Caco-2 (cell line): ENCODE measurements at regions not wholly inside any gene's neighbourhood (a gene's known extent, or its start where the extent isn't known, plus 50 kb on each side); places are given as distances from the start of the nearest gene placed in this dataset.

Experiments used
- BruUV-seq: library from RNA; stranded (reverse); fragments of 400-500 nt; replicated peaks from 2 replicates; lab custom pipeline; 2021; lab: Mats Ljungman, UMichigan
- CTCF ChIA-PET: fragments of 300-600 bp; sonication (Branson Sonifier 250); formaldehyde crosslinking; loops from one replicate; lab custom pipeline; 2022; ENCODE audit warnings: antibody characterized with exemption; lab: Charles Lee
- POLR2A ChIA-PET: fragments of 300-600 bp; sonication (Branson Sonifier 250); formaldehyde crosslinking; loops from one replicate; lab custom pipeline; 2022; ENCODE audit warnings: antibody characterized with exemption; lab: Charles Lee
- DNase-seq, 2 experiments: peaks; one replicate each; pipeline versions ENCODE4 v3.0.0 to v3.0.0-alpha.2; 2020 to 2022
- H3K27me3 ChIP-seq: replicated peaks from 2 replicates; pipeline ENCODE4 v1.6.0; 2011; ENCODE audit warnings: low read length; ENCODE audit not compliant: control insufficient read depth, insufficient read depth
- H3K36me3 ChIP-seq: 2 replicates; pipeline ENCODE4 v1.5.1; 2011; ENCODE audit warnings: low read length; ENCODE audit not compliant: control insufficient read depth, insufficient read depth
- H3K4me1 ChIP-seq: fragments of 250-450 bp; sonication (Bioruptor Pico); 2 replicates; pipeline ENCODE4 v1.5.1; 2020; ENCODE audit warnings: mild to moderate bottlenecking
- H3K4me3 ChIP-seq: 2 replicates; pipeline ENCODE4 v1.5.1; 2011; ENCODE audit warnings: low read depth, mild to moderate bottlenecking, control low read depth, low read length
- H3K9me3 ChIP-seq: fragments of 250-450 bp; sonication (Bioruptor Pico); 2 replicates; pipeline ENCODE4 v1.5.1; 2020; ENCODE audit warnings: mild to moderate bottlenecking, moderate library complexity
- H3K27ac Mint-ChIP-seq: one replicate; pipeline ENCODE4 v1.8.0; 2022; ENCODE audit warnings: mixed read lengths; ENCODE audit not compliant: unreplicated experiment
- H3K27me3 Mint-ChIP-seq: one replicate; pipeline ENCODE4 v1.8.0; 2022; ENCODE audit warnings: mixed read lengths; ENCODE audit not compliant: insufficient read depth, unreplicated experiment
- H3K36me3 Mint-ChIP-seq: one replicate; pipeline ENCODE4 v1.8.0; 2022; ENCODE audit warnings: mild to moderate bottlenecking, mixed read lengths; ENCODE audit not compliant: insufficient read depth, unreplicated experiment
- H3K4me1 Mint-ChIP-seq: one replicate; pipeline ENCODE4 v1.8.0; 2022; ENCODE audit warnings: low read depth, mixed read lengths; ENCODE audit not compliant: unreplicated experiment
- H3K4me3 Mint-ChIP-seq: one replicate; pipeline ENCODE4 v1.8.0; 2022; ENCODE audit warnings: mild to moderate bottlenecking, moderate library complexity, mixed read lengths; ENCODE audit not compliant: unreplicated experiment
- H3K9me3 Mint-ChIP-seq: one replicate; pipeline ENCODE4 v1.8.0; 2022; ENCODE audit warnings: mixed read lengths; ENCODE audit not compliant: unreplicated experiment
- CTCF ChIP-seq, 2 experiments: fragments of 200-600 bp in 1 of 2; IDR thresholded peaks; 1 replicate in 1 of 2; 2 replicates in 1 of 2; pipeline versions ENCODE4 v1.5.1 to v1.8.0; 2011 to 2022; ENCODE audit warnings: antibody characterized with exemption in 1 of 2, control low read depth in 1 of 2, inconsistent platforms in 1 of 2, low read depth in 1 of 2, low read length in 1 of 2, mild to moderate bottlenecking in 1 of 2, moderate library complexity in 1 of 2; ENCODE audit not compliant: insufficient read depth in 1 of 2, severe bottlenecking in 1 of 2, unreplicated experiment in 1 of 2
- intact Hi-C: fragments of 100-400 bp; cut with micrococcal nuclease; formaldehyde crosslinking; loops from one replicate; pipeline ENCODE4 v1.10.0; 2022; ENCODE audit not compliant: unreplicated experiment

- no peak overlapping the region for H3K4me3 Mint-ChIP-seq
- intact Hi-C loops = no loop called here
- Histone ChIP-seq H3K4me1 (no peaks in the 10 kb centered on the region), H3K9me3 (no peaks in the 10 kb centered on the region; the same call in 1 of the 2 replicates), H3K4me3 (no peak overlapping the region), H3K27me3 (no peaks in the 10 kb centered on the region), H3K36me3 (no peaks in the 10 kb centered on the region)
- BruUV-seq = no TSS peak
- POLR2A ChIA-PET = no interaction called here
- H3K27ac Mint-ChIP-seq = no peak overlapping the region
- CTCF ChIA-PET = no interaction called here
- H3K4me1 Mint-ChIP-seq = no peaks in the 10 kb centered on the region
- H3K27me3 Mint-ChIP-seq = peaks cover 4% of the 10 kb centered on the region
- no peak for DNase-seq
- TF ChIP-seq CTCF (IDR thresholded peaks at IDR 0.05; ENCODE audit: insufficient read depth in 1 of 2, low read depth in 1 of 2, low read length in 1 of 2, severe bottlenecking in 1 of 2, unreplicated experiment in 1 of 2) = no peak
- no peaks in the 10 kb centered on the region for H3K36me3 Mint-ChIP-seq
- H3K9me3 Mint-ChIP-seq = no peaks in the 10 kb centered on the region
Observed at GRCh38 chr2:53053937-53054336, 713.7 kb upstream of the CHAC2 start.

GRCh38 chr2:53051157-53051556 is 716.4 kb upstream of the CHAC2 start:
- CTCF ChIA-PET = no interaction called here
- no peak for DNase-seq
- H3K4me3 ChIP-seq = no peak overlapping the region
- TF ChIP-seq CTCF (IDR thresholded peaks at IDR 0.05; ENCODE audit: insufficient read depth in 1 of 2, low read depth in 1 of 2, low read length in 1 of 2, severe bottlenecking in 1 of 2, unreplicated experiment in 1 of 2) = no peak
- no peaks in the 10 kb centered on the region for H3K4me1 ChIP-seq
- no peak overlapping the region for H3K27ac Mint-ChIP-seq
- H3K9me3 ChIP-seq = no peaks in the 10 kb centered on the region; the same call in 1 of the 2 replicates
- no TSS peak for BruUV-seq
- intact Hi-C loops = no loop called here
- no peaks in the 10 kb centered on the region for H3K9me3 Mint-ChIP-seq
- POLR2A ChIA-PET = no interaction called here
- no peaks in the 10 kb centered on the region for H3K36me3 Mint-ChIP-seq
- H3K27me3 ChIP-seq = no peaks in the 10 kb centered on the region
- no peak overlapping the region for H3K4me3 Mint-ChIP-seq
- H3K36me3 ChIP-seq = no peaks in the 10 kb centered on the region
- H3K4me1 Mint-ChIP-seq = no peaks in the 10 kb centered on the region
- H3K27me3 Mint-ChIP-seq = peaks cover 4% of the 10 kb centered on the region

GRCh38 chr2:53040536-53041229 is 726.9 kb upstream of the CHAC2 start:
- TF ChIP-seq CTCF (IDR thresholded peaks at IDR 0.05; ENCODE audit: insufficient read depth in 1 of 2, low read depth in 1 of 2, low read length in 1 of 2, severe bottlenecking in 1 of 2, unreplicated experiment in 1 of 2) = peak in 1 of 2 experiments; percentile 33
- H3K27me3 ChIP-seq = no peaks in the 10 kb centered on the region
- POLR2A ChIA-PET = no interaction called here
- DNase-seq = no peak
- no peaks in the 10 kb centered on the region for H3K36me3 Mint-ChIP-seq
- no peak overlapping the region for H3K4me3 Mint-ChIP-seq
- no TSS peak for BruUV-seq
- no peak overlapping the region for H3K4me3 ChIP-seq
- intact Hi-C loops = no loop called here
- no peaks in the 10 kb centered on the region for H3K9me3 Mint-ChIP-seq
- CTCF ChIA-PET = no interaction called here
- no peaks in the 10 kb centered on the region for H3K9me3 ChIP-seq
- H3K27ac Mint-ChIP-seq = no peak overlapping the region
- no peaks in the 10 kb centered on the region for H3K36me3 ChIP-seq
- H3K27me3 Mint-ChIP-seq = no peaks in the 10 kb centered on the region
- H3K4me1 ChIP-seq = no peaks in the 10 kb centered on the region
- H3K4me1 Mint-ChIP-seq = no peaks in the 10 kb centered on the region
